HepG2 (cell line): ENCODE measurements at regions not wholly inside any gene's neighbourhood (a gene's known extent, or its start where the extent isn't known, plus 50 kb on each side); places are given as distances from the start of the nearest gene placed in this dataset.

ENCODE experiments used
- ATAC-seq: fragments of 200-7000 bp; cut with Tn5 transposase; 3 replicates; pipeline ENCODE4 v1.9.1; 2020; ENCODE audit warnings: mild to moderate bottlenecking, moderate library complexity
- BruUV-seq: library from RNA; stranded (reverse); fragments of 400-500 nt; replicated peaks from 2 replicates; lab custom pipeline; 2021; lab: Mats Ljungman, UMichigan
- CTCF ChIA-PET: fragments of 300-600 bp; formaldehyde crosslinking; extraction: SDS; loops from one replicate; lab custom pipeline; 2021; ENCODE audit warnings: low total read pairs, inconsistent platforms, low intra/inter-chr PET ratio; lab: Yijun Ruan, JAX
- POLR2A ChIA-PET: fragments of 350-600 bp; sonication (Branson Sonifier 250); formaldehyde crosslinking; loops from one replicate; lab custom pipeline; 2020; ENCODE audit warnings: antibody characterized with exemption, inconsistent platforms; lab: Yijun Ruan, JAX
- DNase-seq: peaks from one replicate; pipeline ENCODE4 v3.0.0-alpha.2; 2015; ENCODE audit warnings: low spot score
- FAIRE-seq: peaks from 3 replicates; lab custom pipeline; 2011; peaks lifted over from hg19 to GRCh38; lab: Jason Lieb, UNC
- H2AFZ ChIP-seq: one replicate; pipeline ENCODE4 v1.6.1; 2011; ENCODE audit warnings: low read length, inconsistent platforms
- H3K27ac ChIP-seq: fragments of 300-600 bp; 3 replicates; pipeline ENCODE4 v1.8.0; 2011; ENCODE audit warnings: mixed run types, mild to moderate bottlenecking, mixed read lengths, low read length, inconsistent platforms; ENCODE audit not compliant: insufficient read depth; ENCODE audit errors: extremely low read length
- H3K27me3 ChIP-seq, 2 experiments: fragments of 200-600 bp in 1 of 2; 2 replicates in 1 of 2; 3 replicates in 1 of 2; pipeline versions ENCODE4 v1.6.0 to v1.8.0; 2011; ENCODE audit warnings: low read length in 2 of 2, mild to moderate bottlenecking in 2 of 2, moderate library complexity in 2 of 2, inconsistent platforms in 1 of 2; ENCODE audit not compliant: insufficient read depth in 2 of 2, control insufficient read depth in 1 of 2
- H3K36me3 ChIP-seq, 2 experiments: fragments of 200-600 bp in 1 of 2; replicated peaks in 1 of 2; 2 replicates in 1 of 2; 3 replicates in 1 of 2; pipeline versions ENCODE4 v1.5.1 to v1.8.0; 2011; ENCODE audit warnings: low read length in 2 of 2, inconsistent platforms in 1 of 2; ENCODE audit not compliant: insufficient read depth in 2 of 2, control insufficient read depth in 1 of 2
- H3K4me1 ChIP-seq: 2 replicates; pipeline ENCODE4 v1.5.1; 2012; ENCODE audit warnings: low read length, inconsistent platforms; ENCODE audit not compliant: insufficient read depth
- H3K4me2 ChIP-seq: 2 replicates; pipeline ENCODE4 v1.6.0; 2011; ENCODE audit warnings: low read depth, low read length, inconsistent platforms
- H3K4me3 ChIP-seq, 3 experiments: fragments of 200-600 bp in 1 of 3; sonication (generic), shearing (Covaris generic) in 1 of 3; replicated peaks in 1 of 3; 2 replicates each; pipeline ENCODE4 v1.5.1; 2011 to 2016; ENCODE audit warnings: low read length in 3 of 3, inconsistent platforms in 2 of 3, low read depth in 2 of 3, mild to moderate bottlenecking in 2 of 3, control low read depth in 1 of 3, mixed read lengths in 1 of 3; ENCODE audit not compliant: insufficient read depth in 1 of 3
- H3K79me2 ChIP-seq: one replicate; pipeline ENCODE4 v1.6.1; 2011; ENCODE audit warnings: low read length, inconsistent platforms; ENCODE audit not compliant: insufficient read depth
- H3K9ac ChIP-seq: 2 replicates; pipeline ENCODE4 v1.6.0; 2011; ENCODE audit warnings: mild to moderate bottlenecking, low read depth, low read length, inconsistent platforms; ENCODE audit not compliant: insufficient read depth
- H3K9me3 ChIP-seq: 2 replicates; pipeline ENCODE4 v1.5.1; 2012; ENCODE audit warnings: mild to moderate bottlenecking, low read length
- H4K20me1 ChIP-seq: 2 replicates; pipeline ENCODE4 v1.6.0; 2011; ENCODE audit warnings: inconsistent platforms, mild to moderate bottlenecking, low read length, moderate library complexity; ENCODE audit not compliant: insufficient read depth
- CBFB ChIP-seq: sonication (generic); formaldehyde crosslinking; IDR thresholded peaks from 2 replicates; pipeline ENCODE4 v1.4.0; 2020; ENCODE audit warnings: missing genetic modification reagents
- DBP ChIP-seq: sonication (generic); formaldehyde crosslinking; IDR thresholded peaks from 2 replicates; pipeline ENCODE4 v1.4.0; 2020; ENCODE audit warnings: missing genetic modification reagents; ENCODE audit errors: not compliant biosample characterization
- DNMT3B ChIP-seq: conservative IDR thresholded peaks from 2 replicates; pipeline ENCODE4 v1.6.1; 2016; ENCODE audit warnings: missing biosample characterization, control low read depth
- FOSL1 ChIP-seq: sonication (generic); formaldehyde crosslinking; IDR thresholded peaks from 2 replicates; pipeline ENCODE4 v1.9.0; 2021; ENCODE audit warnings: missing genetic modification reagents, borderline replicate concordance
- GZF1 ChIP-seq: sonication (generic); formaldehyde crosslinking; IDR thresholded peaks from 2 replicates; pipeline ENCODE4 v1.5.1; 2020; ENCODE audit warnings: mild to moderate bottlenecking, missing genetic modification reagents
- HNRNPLL ChIP-seq: fragments of 200-400 bp; formaldehyde crosslinking; IDR thresholded peaks from 2 replicates; pipeline ENCODE4 v1.6.1; 2017; ENCODE audit warnings: mild to moderate bottlenecking, low read depth, low read length; ENCODE audit not compliant: poor library complexity, severe bottlenecking
- HOMEZ ChIP-seq: IDR thresholded peaks from 2 replicates; pipeline ENCODE4 v1.6.1; 2016; ENCODE audit warnings: low read depth
- JARID2 ChIP-seq: sonication (generic); formaldehyde crosslinking; IDR thresholded peaks from 2 replicates; pipeline ENCODE4 v1.8.1; 2023; ENCODE audit warnings: missing genetic modification reagents, inconsistent platforms; ENCODE audit not compliant: insufficient replicate concordance
- NCOA2 ChIP-seq: sonication (generic); formaldehyde crosslinking; IDR thresholded peaks from 2 replicates; pipeline ENCODE4 v1.8.0; 2022; ENCODE audit warnings: inconsistent platforms
- PLSCR1 ChIP-seq: sonication (generic); formaldehyde crosslinking; IDR thresholded peaks from 2 replicates; pipeline ENCODE4 v1.5.0; 2020; ENCODE audit warnings: missing genetic modification reagents, mild to moderate bottlenecking, borderline replicate concordance
- SKI ChIP-seq: fragments of 450-650 bp; IDR thresholded peaks from one replicate; pipeline ENCODE4 v1.6.1; 2018; ENCODE audit warnings: mild to moderate bottlenecking; ENCODE audit not compliant: partially characterized antibody
- ZBTB43 ChIP-seq: sonication (generic); formaldehyde crosslinking; conservative IDR thresholded peaks from 2 replicates; pipeline ENCODE4 v1.4.0; 2020; ENCODE audit warnings: missing genetic modification reagents
- ZNF570 ChIP-seq: sonication (generic); formaldehyde crosslinking; IDR thresholded peaks from 2 replicates; pipeline ENCODE4 v1.4.0; 2020; ENCODE audit warnings: mild to moderate bottlenecking, missing genetic modification reagents, borderline replicate concordance
- ZNF660 ChIP-seq: sonication (generic); formaldehyde crosslinking; IDR thresholded peaks from 2 replicates; pipeline ENCODE4 v1.5.1; 2020; ENCODE audit warnings: mild to moderate bottlenecking, low read depth, missing genetic modification reagents, borderline replicate concordance
- WGBS: methylation state at CpG from one replicate; pipeline ENCODE4 v1.1.6; 2017; ENCODE audit warnings: low lambda C conversion rate; 5-methylcytosine and 5-hydroxymethylcytosine counted together
- in situ Hi-C: cut with HindIII; loops from 2 replicates; pipeline ENCODE4 v1.10.0; 2017; ENCODE audit warnings: low pct_unique_long_range_greater_than_20kb; ENCODE audit not compliant: extremely low pct_ligation_motif_present
- intact Hi-C: fragments of 100-400 bp; cut with micrococcal nuclease; formaldehyde crosslinking; loops from one replicate; pipeline ENCODE4 v1.10.0; 2022; ENCODE audit not compliant: unreplicated experiment

- TF ChIP-seq ZNF570 (CRISPR knock-in tag) (no peak), DBP (no peak), PLSCR1 (CRISPR knock-in tag) (no peak), FOSL1 (no peak)
- TF ChIP-seq, all 625 proteins: peak for 0
- ChIA-PET POLR2A (no interaction called here), CTCF (no interaction called here)
- Histone ChIP-seq H3K36me3 (no peaks in the 10 kb centered on the region), H3K4me3 (no peak overlapping the region), H3K27me3 (no peaks in the 10 kb centered on the region; a peak in 1 of 5 replicates), H3K4me2 (no peak overlapping the region), H4K20me1 (no peaks in the 10 kb centered on the region), H2AFZ (no peak overlapping the region), H3K9ac (no peak overlapping the region), H3K27ac (no peak overlapping the region), H3K9me3 (no peaks in the 10 kb centered on the region), H3K79me2 (no peaks in the 10 kb centered on the region), H3K4me1 (no peaks in the 10 kb centered on the region)
- intact Hi-C loops, result no loop called here
- no peak for DNase-seq
- BruUV-seq, result no TSS peak
- ATAC-seq, result no peak
- WGBS, result 3% methylated on average over 1 of the region's 1 CpG
- in situ Hi-C loops, result no loop called here
- no peak for FAIRE-seq
Observed at GRCh38 chr7:106749165-106749564, 88.2 kb upstream of the CCDC71L start.

GRCh38 chr7:106750773-106751172 lies 89.8 kb upstream of the CCDC71L start:
- no peaks in the 10 kb centered on the region for H3K79me2 ChIP-seq
- in situ Hi-C loops, result no loop called here
- H3K27me3 ChIP-seq, result no peaks in the 10 kb centered on the region; a peak in 1 of 5 replicates
- DNase-seq (no peak), ATAC-seq (no peak), FAIRE-seq (no peak)
- no TSS peak for BruUV-seq
- H3K9ac ChIP-seq, result no peak overlapping the region
- ChIA-PET CTCF (no interaction called here), POLR2A (no interaction called here)
- TF ChIP-seq DNMT3B, result no peak
- no peak for TF ChIP-seq ZBTB43
- TF ChIP-seq GZF1 (CRISPR knock-in tag), result no peak
- TF ChIP-seq HNRNPLL, result no peak
- TF ChIP-seq ZNF660 (CRISPR knock-in tag), result no peak
- TF ChIP-seq NCOA2 (CRISPR knock-in tag), result no peak
- no peak for TF ChIP-seq SKI
- no peak for TF ChIP-seq JARID2 (CRISPR knock-in tag)
- TF ChIP-seq HOMEZ (CRISPR knock-in tag), result no peak
- TF ChIP-seq CBFB (CRISPR knock-in tag), result no peak
- no peak overlapping the region for H3K27ac ChIP-seq
- H3K4me2 ChIP-seq, result no peak overlapping the region
- H3K4me1 ChIP-seq, result no peaks in the 10 kb centered on the region
- H4K20me1 ChIP-seq, result no peaks in the 10 kb centered on the region
- intact Hi-C loops, result no loop called here
- H2AFZ ChIP-seq, result no peak overlapping the region
- H3K4me3 ChIP-seq, result no peak overlapping the region
- WGBS, result 19% methylated on average over 7 of the region's 7 CpGs
- no peaks in the 10 kb centered on the region for H3K9me3 ChIP-seq
- H3K36me3 ChIP-seq, result no peaks in the 10 kb centered on the region
